ENCODE measurements at regions not wholly inside any gene's neighbourhood (a gene's known extent, or its start where the extent isn't known, plus 50 kb on each side); places are given as distances from the start of the nearest gene placed in this dataset.

DNA sequence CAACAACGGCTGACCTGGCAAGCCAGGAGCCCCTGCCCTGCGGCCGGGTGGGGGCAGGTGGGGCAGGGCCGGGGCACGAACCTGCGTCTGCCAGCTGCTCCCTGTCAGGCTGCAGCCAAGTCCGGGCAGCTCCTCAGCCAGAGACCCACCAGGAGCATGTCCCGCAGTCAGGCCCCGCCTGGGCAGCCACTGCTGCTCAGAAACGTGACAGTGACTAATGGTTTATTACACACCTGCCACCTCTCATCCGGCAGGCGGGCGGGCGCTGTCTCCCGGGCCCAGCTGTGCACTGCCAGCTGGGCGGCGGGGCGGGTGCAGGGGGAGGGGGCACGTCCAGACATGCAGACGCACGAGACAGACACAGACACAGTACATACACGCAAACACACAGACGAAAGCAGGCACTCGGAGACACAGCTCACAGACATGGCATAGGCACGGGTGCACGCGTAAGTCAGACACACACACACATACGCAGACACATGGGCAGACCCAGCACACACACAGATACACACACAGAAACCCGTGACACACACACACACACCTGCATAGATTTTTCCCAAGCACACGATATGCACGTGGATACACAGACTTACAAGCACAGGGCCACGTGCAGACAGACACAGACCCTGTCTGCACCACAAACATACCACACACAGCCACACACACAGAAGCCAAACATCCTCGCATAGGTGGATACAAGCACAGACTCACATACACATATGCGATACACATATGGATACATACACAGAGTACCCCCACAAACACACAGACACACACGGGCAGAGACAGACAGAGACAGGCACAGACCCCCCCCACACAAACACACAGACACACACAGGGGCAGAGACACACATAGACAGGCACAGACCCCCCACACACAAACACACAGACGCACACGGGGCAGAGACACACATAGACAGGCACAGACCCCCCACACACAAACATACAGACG, 248.3 kb upstream of the CIBAR2 start:
- Histone ChIP-seq H3K36me3 (ENCODE audit: control insufficient read depth, low read length) (no peaks in the 10 kb centered on the region), H3K4me2 (ENCODE audit: low read length) (peak overlapping the region; percentile 35), H3K27me3 (ENCODE audit: control insufficient read depth, low read length) (peaks cover 4% of the 10 kb centered on the region; the same call in 1 of the 2 replicates), H3K9me2 (replicated peaks; ENCODE audit: control insufficient read depth, low read length) (no peaks in the 10 kb centered on the region), H3K27ac (ENCODE audit: low read depth, low read length) (no peak overlapping the region), H3K4me1 (ENCODE audit: control insufficient read depth, low read length) (peaks cover 27% of the 10 kb centered on the region), H3K79me2 (ENCODE audit: control insufficient read depth, low read length) (no peaks in the 10 kb centered on the region), H4K20me1 (ENCODE audit: control insufficient read depth, insufficient read depth, low read depth, low read length) (no peaks in the 10 kb centered on the region), H3K9me3 (ENCODE audit: control insufficient read depth, insufficient read depth, low read length) (no peaks in the 10 kb centered on the region), H3K4me3 (ENCODE audit: low read length) (no peak overlapping the region), H3F3A (ENCODE audit: control insufficient read depth, insufficient read depth) (no peaks in the 10 kb centered on the region)
- no peak for TF ChIP-seq EZH2phosphoT487 (IDR thresholded peaks at IDR 0.05; ENCODE audit: borderline replicate concordance, low read length)
- TF ChIP-seq, protein P1, sequence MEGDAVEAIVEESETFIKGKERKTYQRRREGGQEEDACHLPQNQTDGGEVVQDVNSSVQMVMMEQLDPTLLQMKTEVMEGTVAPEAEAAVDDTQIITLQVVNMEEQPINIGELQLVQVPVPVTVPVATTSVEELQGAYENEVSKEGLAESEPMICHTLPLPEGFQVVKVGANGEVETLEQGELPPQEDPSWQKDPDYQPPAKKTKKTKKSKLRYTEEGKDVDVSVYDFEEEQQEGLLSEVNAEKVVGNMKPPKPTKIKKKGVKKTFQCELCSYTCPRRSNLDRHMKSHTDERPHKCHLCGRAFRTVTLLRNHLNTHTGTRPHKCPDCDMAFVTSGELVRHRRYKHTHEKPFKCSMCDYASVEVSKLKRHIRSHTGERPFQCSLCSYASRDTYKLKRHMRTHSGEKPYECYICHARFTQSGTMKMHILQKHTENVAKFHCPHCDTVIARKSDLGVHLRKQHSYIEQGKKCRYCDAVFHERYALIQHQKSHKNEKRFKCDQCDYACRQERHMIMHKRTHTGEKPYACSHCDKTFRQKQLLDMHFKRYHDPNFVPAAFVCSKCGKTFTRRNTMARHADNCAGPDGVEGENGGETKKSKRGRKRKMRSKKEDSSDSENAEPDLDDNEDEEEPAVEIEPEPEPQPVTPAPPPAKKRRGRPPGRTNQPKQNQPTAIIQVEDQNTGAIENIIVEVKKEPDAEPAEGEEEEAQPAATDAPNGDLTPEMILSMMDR (IDR thresholded peaks at IDR 0.05; ENCODE audit: low read depth, low read length, poor library complexity, severe bottlenecking) = no peak

DNA sequence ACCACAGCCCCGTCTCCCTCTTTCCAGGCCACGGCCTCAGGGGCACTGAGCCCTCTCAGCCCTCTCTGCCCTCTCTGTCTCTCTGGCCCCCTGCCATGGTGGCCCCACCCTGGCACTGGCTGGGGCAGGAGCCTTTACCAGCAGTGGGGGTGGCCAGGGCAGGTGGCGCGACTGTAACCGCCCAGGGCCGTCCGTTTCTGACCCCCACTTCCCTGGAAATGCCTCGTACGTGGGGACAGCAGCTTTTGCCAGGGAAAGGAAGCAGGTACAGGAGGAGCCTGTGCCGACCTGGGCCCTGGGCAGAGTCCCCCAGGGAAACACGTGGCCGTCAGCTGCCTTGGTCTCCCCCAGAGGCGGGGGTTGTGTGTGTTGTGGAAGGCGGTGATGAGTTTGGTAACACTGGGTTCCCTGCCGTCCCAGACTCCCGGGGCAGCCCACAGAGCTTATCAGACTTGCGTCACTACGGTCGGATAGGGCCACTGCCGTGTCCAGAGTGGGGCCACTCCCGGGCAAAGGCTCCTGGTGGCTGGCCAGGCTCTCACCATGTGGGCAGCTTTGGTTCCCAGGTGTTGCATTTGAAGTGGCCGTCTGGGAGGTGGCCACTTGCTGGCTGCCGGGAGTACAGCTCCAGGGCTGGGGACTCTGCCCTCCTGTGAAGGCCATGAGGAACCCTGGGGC, 249.3 kb upstream of the CIBAR2 start:
- H3K4me1 ChIP-seq (ENCODE audit: control insufficient read depth, low read length) = peaks cover 27% of the 10 kb centered on the region
- H3K27ac ChIP-seq (ENCODE audit: low read depth, low read length) = no peak overlapping the region
- TF ChIP-seq EZH2phosphoT487 (IDR thresholded peaks at IDR 0.05; ENCODE audit: borderline replicate concordance, low read length) = no peak
- TF ChIP-seq, protein P1 (IDR thresholded peaks at IDR 0.05; ENCODE audit: low read depth, low read length, poor library complexity, severe bottlenecking) = no peak

DNA sequence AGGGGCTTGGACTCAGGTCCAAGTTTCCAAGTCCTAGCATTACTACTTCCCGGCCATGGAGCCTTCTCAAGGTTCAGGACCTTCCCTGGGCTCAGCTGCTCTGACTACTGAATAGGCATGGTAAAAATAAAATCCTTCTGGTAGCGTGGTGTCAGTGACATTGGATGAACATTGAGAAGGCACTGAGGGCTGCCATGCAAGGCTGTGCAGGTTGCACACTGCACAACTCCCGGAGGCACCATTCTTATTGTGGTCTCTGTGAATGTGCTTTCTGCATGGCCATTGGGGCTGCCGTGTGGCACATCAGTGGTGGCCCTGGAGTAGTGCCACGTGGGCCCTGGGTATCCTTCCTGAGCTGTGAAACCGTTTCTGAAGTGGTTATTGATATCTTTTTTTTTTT, 250.2 kb upstream of the CIBAR2 start:
- no peak overlapping the region for H3K4me2 ChIP-seq (ENCODE audit: low read length)

More for the DNA sequence above, 249.3 kb upstream of the CIBAR2 start:
- Histone ChIP-seq H4K20me1 (ENCODE audit: control insufficient read depth, insufficient read depth, low read depth, low read length) (no peaks in the 10 kb centered on the region), H3K9me2 (replicated peaks; ENCODE audit: control insufficient read depth, low read length) (no peaks in the 10 kb centered on the region), H3K9me3 (ENCODE audit: control insufficient read depth, insufficient read depth, low read length) (no peaks in the 10 kb centered on the region), H3K4me3 (ENCODE audit: low read length) (no peak overlapping the region), H3F3A (ENCODE audit: control insufficient read depth, insufficient read depth) (no peaks in the 10 kb centered on the region), H3K27me3 (ENCODE audit: control insufficient read depth, low read length) (peaks cover 4% of the 10 kb centered on the region; the same call in 1 of the 2 replicates), H3K4me2 (ENCODE audit: low read length) (no peak overlapping the region), H3K79me2 (ENCODE audit: control insufficient read depth, low read length) (no peaks in the 10 kb centered on the region), H3K36me3 (ENCODE audit: control insufficient read depth, low read length) (no peaks in the 10 kb centered on the region)

More for the DNA sequence above, 250.2 kb upstream of the CIBAR2 start:
- Histone ChIP-seq H3K4me3 (ENCODE audit: low read length) (no peak overlapping the region), H3K9me3 (ENCODE audit: control insufficient read depth, insufficient read depth, low read length) (no peaks in the 10 kb centered on the region), H3F3A (ENCODE audit: control insufficient read depth, insufficient read depth) (no peaks in the 10 kb centered on the region), H3K9me2 (replicated peaks; ENCODE audit: control insufficient read depth, low read length) (no peaks in the 10 kb centered on the region), H3K4me1 (ENCODE audit: control insufficient read depth, low read length) (peaks cover 27% of the 10 kb centered on the region), H4K20me1 (ENCODE audit: control insufficient read depth, insufficient read depth, low read depth, low read length) (no peaks in the 10 kb centered on the region), H3K79me2 (ENCODE audit: control insufficient read depth, low read length) (no peaks in the 10 kb centered on the region), H3K27ac (ENCODE audit: low read depth, low read length) (no peak overlapping the region), H3K36me3 (ENCODE audit: control insufficient read depth, low read length) (no peaks in the 10 kb centered on the region), H3K27me3 (ENCODE audit: control insufficient read depth, low read length) (peaks cover 4% of the 10 kb centered on the region; the same call in 1 of the 2 replicates)
- TF ChIP-seq, protein P1 (IDR thresholded peaks at IDR 0.05; ENCODE audit: low read depth, low read length, poor library complexity, severe bottlenecking) = no peak
- TF ChIP-seq EZH2phosphoT487 (IDR thresholded peaks at IDR 0.05; ENCODE audit: borderline replicate concordance, low read length) = no peak
